Left ventricle myocardium inferior (tissue), 1 donor: ENCODE measurements at regions not wholly inside any gene's neighbourhood (a gene's known extent, or its start where the extent isn't known, plus 50 kb on each side); places are given as distances from the start of the nearest gene placed in this dataset.

Experiments used
- DNase-seq: peaks from one replicate; pipeline ENCODE4 v3.0.0-alpha.2; 2020
- H3K27ac ChIP-seq: fragments of 200-600 bp; replicated peaks from 2 replicates; pipeline ENCODE4 v1.8.0; 2021
- H3K27me3 ChIP-seq: fragments of 200-600 bp; 2 replicates; pipeline ENCODE4 v1.8.0; 2021; ENCODE audit warnings: low read depth
- H3K36me3 ChIP-seq: fragments of 200-600 bp; 2 replicates; pipeline ENCODE4 v1.8.0; 2021
- H3K4me1 ChIP-seq: fragments of 200-600 bp; 2 replicates; pipeline ENCODE4 v1.8.0; 2021
- H3K4me3 ChIP-seq: fragments of 200-600 bp; 2 replicates; pipeline ENCODE4 v1.8.0; 2021; ENCODE audit warnings: mild to moderate bottlenecking, moderate library complexity
- H3K9me3 ChIP-seq: fragments of 200-600 bp; replicated peaks from 2 replicates; pipeline ENCODE4 v1.8.0; 2021
- intact Hi-C: fragments of 100-400 bp; cut with micrococcal nuclease; formaldehyde crosslinking; loops from one replicate; pipeline ENCODE4 v1.11.0; 2022
- TF ChIP-seq, protein P1 (sequence below): fragments of 200-600 bp; IDR thresholded peaks from 2 replicates; pipeline ENCODE4 v1.8.0; 2021; ENCODE audit warnings: antibody characterized with exemption, mild to moderate bottlenecking, borderline replicate concordance
- donor health status: DM: no; HTN: yes; CAD: no; lungs with severe emphysema.

DNA sequence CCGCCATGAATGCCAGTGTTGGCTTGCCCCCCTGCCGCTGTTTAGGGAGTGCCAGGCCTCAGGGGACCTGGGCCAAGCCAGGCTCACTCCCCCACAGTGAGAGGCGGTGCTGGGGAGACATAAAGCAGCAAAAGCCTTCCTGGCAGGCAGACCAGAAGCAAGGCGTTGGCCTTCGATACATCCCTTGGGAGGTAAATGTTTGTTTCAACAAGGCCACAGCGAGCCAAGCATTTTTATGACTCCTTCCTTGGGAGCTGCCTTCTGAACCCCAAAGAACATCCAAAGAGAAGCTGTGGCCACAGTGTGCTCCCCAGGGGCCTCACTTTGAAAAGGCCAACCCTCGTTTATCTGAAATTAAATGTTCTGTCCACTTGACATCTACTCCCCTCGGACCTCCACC is 119.7 kb upstream of the CIBAR2 start:
- DNase-seq: peak; percentile 46
- intact Hi-C loops: loop anchor here (10.0 kb wide), 1 partner anchor 117 kb away; the partner anchor contains the start of gene CIBAR2
- peaks cover 49% of the 10 kb centered on the region for H3K4me1 ChIP-seq
- no peaks in the 10 kb centered on the region for H3K9me3 ChIP-seq
- no peaks in the 10 kb centered on the region for H3K27me3 ChIP-seq
- no peak overlapping the region for H3K4me3 ChIP-seq
- TF ChIP-seq, protein P1, sequence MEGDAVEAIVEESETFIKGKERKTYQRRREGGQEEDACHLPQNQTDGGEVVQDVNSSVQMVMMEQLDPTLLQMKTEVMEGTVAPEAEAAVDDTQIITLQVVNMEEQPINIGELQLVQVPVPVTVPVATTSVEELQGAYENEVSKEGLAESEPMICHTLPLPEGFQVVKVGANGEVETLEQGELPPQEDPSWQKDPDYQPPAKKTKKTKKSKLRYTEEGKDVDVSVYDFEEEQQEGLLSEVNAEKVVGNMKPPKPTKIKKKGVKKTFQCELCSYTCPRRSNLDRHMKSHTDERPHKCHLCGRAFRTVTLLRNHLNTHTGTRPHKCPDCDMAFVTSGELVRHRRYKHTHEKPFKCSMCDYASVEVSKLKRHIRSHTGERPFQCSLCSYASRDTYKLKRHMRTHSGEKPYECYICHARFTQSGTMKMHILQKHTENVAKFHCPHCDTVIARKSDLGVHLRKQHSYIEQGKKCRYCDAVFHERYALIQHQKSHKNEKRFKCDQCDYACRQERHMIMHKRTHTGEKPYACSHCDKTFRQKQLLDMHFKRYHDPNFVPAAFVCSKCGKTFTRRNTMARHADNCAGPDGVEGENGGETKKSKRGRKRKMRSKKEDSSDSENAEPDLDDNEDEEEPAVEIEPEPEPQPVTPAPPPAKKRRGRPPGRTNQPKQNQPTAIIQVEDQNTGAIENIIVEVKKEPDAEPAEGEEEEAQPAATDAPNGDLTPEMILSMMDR: no peak
- peak overlapping the region; percentile 62 for H3K27ac ChIP-seq
- no peaks in the 10 kb centered on the region for H3K36me3 ChIP-seq

DNA sequence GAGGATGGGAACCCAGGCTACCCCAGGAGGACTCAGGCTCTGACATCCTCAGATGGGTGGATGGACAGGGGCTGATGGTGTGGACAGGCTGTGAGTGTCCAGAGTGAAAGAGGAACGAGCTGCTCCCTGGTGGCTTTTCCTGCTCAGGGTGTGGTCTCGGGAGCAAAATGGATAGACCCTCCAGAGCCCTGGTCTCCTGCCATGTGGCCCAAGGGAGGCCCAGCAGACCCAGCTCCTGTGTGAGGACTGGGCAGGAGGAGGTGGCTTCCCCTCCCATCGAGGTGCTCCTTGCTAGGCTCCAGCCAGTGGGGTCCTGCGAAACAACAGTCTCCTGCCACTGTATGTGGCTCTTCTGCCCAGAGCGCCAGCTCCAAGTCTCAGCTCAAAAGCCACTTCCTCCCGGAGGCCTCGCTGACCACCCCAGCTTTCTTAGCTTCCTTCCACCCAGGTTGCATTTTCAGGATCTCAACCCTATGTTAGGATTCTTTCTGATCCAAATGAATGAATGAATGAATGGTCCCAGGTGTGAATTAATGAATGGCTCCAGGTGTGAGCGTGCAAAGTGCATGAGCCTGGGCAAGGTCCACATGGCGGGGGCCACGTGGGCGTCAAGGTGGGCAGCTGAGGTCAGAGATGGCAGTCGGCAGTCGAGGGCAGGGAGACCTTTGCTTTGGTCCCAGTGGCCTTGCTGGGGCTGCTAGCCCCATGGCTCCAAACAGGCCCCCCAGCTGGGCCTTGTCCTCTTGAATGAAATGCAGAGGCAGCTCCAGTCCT is 120.3 kb upstream of the CIBAR2 start:
- Histone ChIP-seq H3K4me1 (peaks cover 49% of the 10 kb centered on the region), H3K27ac (peak overlapping the region; percentile 62), H3K27me3 (no peaks in the 10 kb centered on the region), H3K4me3 (no peak overlapping the region), H3K36me3 (no peaks in the 10 kb centered on the region), H3K9me3 (no peaks in the 10 kb centered on the region)
- no peak for DNase-seq
- TF ChIP-seq, protein P1: no peak
- intact Hi-C loops: loop anchor here (10.0 kb wide), 1 partner anchor 118 kb away; the partner anchor contains the start of gene CIBAR2

DNA sequence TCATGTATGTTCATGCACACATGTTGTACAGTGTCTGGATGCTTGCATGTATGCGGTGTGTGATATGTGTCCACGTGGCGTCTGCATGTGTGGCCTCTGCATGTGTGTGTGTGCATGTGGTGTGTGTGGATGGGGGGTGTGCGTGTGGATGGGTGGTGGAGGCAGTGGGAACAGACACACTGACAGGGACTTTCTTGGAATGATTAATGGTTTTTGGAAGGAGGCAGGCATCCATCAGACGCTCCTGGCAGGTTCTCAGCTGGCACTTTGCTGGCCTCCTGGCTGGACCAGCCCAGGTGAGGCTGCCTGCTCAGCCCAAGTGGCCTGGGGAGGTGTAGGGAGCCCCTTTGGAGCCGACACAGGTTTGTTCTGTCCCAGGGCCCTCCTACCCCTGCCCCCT is 121.2 kb upstream of the CIBAR2 start:
- intact Hi-C loops: loop anchor here (10.0 kb wide), 1 partner anchor 119 kb away; the partner anchor contains the start of gene CIBAR2
- H3K9me3 ChIP-seq: no peaks in the 10 kb centered on the region
- no peaks in the 10 kb centered on the region for H3K36me3 ChIP-seq
- H3K27me3 ChIP-seq: no peaks in the 10 kb centered on the region
- no peak for DNase-seq
- H3K4me3 ChIP-seq: no peak overlapping the region
- no peak overlapping the region for H3K27ac ChIP-seq
- peaks cover 58% of the 10 kb centered on the region for H3K4me1 ChIP-seq
- TF ChIP-seq, protein P1: no peak

DNA sequence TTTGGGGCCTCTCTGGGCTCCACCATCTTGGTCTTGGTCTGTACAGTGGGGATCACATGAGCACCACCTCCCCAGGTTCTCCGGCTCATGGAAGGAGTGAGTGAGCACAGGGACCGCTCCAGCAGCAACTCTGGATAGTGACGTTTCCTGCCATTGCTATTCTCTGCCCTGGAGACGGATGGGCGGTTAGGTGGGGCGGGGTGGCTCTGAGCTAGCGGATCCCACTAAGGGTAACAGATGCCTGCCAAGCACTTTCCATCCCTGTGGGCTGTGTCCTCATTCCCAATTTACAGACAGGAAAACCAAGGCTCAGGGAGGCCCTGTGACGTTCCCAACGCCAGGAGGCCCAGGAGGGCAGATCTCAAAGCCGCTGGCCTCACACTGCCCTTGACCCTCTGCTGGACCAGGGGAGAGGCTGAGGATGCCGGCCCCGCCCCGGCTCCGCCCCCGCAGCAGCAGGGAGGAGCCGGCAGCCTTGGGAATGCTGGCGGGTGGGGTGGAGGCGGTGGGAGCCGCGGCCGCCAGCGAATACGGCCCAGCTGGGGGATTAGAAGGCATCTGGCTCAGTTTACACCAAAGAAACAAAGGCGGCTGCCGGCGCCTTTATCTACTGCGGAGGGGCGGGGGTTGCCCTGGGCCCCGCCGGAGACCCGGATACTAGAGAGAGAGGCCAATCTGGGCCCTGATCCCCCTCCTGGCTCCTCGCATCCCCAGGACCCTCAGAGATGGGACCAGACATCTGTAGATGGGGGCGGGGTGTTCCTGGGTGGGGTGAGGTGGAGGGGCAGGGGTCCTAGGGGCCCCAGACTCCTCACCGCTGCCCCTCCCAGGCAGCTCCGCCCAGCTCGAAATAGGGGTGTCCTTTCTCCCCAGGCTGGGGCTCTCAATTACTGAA is 122.3 kb upstream of the CIBAR2 start:
- Histone ChIP-seq H3K4me1 (peaks cover 58% of the 10 kb centered on the region), H3K4me3 (peak overlapping the region; percentile 60), H3K36me3 (no peaks in the 10 kb centered on the region), H3K27ac (peak overlapping the region; percentile 66), H3K27me3 (no peaks in the 10 kb centered on the region), H3K9me3 (no peaks in the 10 kb centered on the region)
- TF ChIP-seq, protein P1: no peak
- intact Hi-C loops: loop anchor here (10.0 kb wide), 1 partner anchor 120 kb away; the partner anchor contains the start of gene CIBAR2
- DNase-seq: peak; percentile 67

DNA sequence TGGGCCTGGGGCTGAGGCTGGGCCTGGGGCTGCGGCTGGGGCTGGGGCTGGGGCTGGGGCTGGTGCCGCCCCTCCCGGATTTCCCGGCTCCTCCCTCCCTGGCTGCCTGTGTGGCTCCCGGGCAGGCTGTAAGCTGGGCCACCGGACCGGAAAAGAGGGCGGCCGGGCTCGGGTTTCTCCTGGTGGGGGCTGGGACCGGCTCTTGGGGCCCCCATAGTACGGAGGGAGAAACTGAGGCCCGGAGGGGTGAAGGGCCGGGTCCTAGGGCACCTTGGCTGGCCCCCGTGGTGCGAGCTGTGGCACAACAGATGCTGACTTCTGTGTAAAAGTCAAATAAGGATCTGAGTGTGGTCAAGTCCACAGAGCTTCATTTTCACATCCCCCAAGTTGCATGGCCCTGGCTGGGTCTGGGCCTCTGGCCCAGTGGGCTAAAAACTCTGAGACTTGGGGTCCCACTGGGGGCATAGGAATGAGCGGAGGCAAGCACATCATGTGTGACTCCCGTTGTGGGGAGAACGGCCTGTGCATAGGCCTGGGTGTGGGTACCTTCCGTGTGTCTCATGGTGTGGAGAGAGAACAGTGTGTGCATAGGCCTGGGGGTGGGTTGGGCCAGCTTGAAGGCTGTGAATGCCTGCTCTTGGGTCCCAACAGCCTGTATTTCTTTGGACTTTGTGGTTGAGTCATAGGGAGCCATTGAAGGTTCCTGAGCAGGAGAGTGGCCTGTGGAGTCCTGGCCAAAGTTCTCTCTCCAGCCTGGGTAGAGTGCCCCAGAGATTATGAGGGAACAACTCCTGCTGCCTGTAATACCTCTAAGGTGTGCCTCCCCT is 123.9 kb upstream of the CIBAR2 start:
- Histone ChIP-seq H3K4me3 (peak overlapping the region; percentile 60), H3K36me3 (no peaks in the 10 kb centered on the region), H3K9me3 (no peaks in the 10 kb centered on the region), H3K27ac (peak overlapping the region; percentile 57), H3K27me3 (no peaks in the 10 kb centered on the region), H3K4me1 (peaks cover 58% of the 10 kb centered on the region)
- intact Hi-C loops: loop anchor here (10.0 kb wide), 1 partner anchor 121 kb away; the partner anchor contains the start of gene CIBAR2
- TF ChIP-seq, protein P1: no peak
- DNase-seq: peak; percentile 53
